GM21723 (cell line): ENCODE measurements at regions not wholly inside any gene's neighbourhood (a gene's known extent, or its start where the extent isn't known, plus 50 kb on each side); places are given as distances from the start of the nearest gene placed in this dataset.
"Not testable (repeated sequence)": the region's sequence is repeated elsewhere in the genome, so short reads cannot be mapped to it uniquely, and the experiment has no call there.

Source experiments
- ATAC-seq: cut with Tn5 transposase; IDR thresholded peaks from one replicate; pipeline ENCODE4 v1.9.1; 2021; ENCODE audit warnings: mild to moderate bottlenecking, moderate library complexity; ENCODE audit not compliant: unreplicated experiment

DNA sequence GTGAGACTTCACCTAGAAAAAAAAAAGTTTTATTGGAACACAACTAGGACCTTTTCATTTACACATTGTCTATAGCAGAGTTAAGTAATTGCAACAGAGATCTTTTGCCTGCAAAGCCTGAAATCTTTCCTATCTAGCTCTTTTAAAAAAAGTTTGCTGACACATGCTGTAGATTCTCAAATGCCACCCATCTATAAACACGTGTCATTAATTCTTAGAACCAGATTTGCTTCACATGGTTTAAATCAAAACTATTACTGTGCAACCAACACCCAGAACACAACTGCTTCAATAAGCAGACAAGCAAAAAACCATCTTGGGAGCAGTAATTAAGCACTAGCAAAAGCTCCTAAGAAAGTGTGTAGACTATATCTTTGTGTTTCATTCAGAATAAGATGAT, 55.0 kb downstream of the OXSM start:
- no peak for ATAC-seq

- no peak for ATAC-seq
Measured at GRCh38 chr3:25846282-25846681, 56.4 kb downstream of the OXSM start.

DNA sequence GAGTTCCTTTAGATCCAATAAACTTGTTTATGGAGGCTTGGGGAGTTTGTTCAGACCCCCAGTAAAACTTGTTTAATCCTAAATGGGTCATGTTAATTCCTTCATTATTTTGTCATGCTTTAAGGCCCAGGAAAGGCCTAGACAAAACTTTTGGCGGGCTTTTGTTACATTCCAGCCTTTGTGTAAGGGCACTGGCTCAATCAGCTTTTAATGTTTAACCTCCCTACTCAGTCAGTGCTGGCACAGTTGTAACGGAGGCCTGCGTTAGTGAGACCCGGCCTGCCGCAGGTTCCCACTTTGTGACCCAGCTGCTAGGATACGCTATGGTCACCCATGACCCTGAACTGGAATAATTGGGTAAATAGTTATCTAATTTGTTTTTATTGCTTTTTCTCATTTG, 59.2 kb downstream of the OXSM start:
- ATAC-seq: no peak

DNA sequence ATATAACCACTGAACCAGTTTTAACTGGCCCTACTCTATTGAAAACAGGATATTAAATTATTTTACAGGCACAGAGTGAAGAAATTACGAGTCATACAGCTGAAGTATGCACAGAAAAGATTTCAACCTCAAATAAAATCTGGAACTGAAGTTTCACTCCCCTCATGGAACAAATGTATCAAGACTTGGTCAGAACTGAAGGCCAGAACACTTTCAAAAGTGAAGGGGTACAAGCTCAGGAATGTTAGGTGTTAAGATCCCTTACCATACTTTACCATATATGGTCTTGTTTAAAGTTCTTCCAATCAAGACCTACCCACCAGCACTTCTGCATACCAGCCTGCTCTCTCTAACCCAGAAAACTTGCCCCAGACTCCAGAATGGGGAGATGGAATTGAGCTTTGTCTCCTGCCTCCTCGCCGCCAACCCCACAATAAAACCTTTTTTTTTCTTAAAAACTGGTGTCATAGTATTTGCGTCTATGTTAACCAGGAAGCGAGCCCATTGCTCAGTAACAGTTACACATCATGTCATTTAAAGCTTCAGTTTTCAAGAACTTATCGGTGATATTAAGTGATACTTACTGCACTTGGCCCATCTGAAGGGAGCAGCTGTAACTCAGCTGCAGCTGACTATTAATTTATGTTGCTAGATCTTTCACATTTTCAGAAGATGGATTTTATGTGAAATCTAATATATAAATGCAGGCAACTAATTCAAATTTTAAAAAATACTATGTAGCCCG, 59.9 kb downstream of the OXSM start:
- no peak for ATAC-seq

DNA sequence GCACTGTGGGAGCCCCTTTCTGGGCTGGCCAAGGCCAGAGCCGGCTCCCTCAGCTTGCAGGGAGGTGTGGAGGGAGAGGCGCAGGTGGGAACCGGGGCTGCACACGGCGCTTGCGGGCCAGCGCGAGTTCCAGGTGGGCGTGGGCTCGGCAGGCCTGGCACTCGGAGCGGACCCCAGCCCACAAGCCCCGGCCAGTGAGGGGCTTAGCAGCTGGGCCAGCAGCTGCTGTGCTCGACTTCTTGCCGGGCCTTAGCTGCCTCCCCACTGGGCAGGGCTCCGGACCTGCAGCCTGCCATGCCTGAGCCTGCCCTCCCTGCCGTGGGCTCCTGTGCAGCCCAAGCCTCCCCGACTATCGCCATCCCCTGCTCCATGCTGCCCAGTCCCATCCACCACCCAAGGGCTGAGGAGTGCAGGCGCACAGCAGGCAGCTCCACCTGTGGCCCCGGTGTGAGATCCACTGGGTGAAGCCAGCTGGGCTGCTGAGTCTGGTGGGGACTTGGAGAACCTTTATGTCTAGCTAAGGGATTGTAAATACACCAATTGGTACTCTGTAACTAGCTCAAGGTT, 61.9 kb downstream of the OXSM start:
- ATAC-seq: not testable (repeated sequence)

- no peak for ATAC-seq
Measured at GRCh38 chr3:25854214-25854613, 64.3 kb downstream of the OXSM start.

- ATAC-seq: no peak
Measured at GRCh38 chr3:25854635-25855034, 64.7 kb downstream of the OXSM start.

DNA sequence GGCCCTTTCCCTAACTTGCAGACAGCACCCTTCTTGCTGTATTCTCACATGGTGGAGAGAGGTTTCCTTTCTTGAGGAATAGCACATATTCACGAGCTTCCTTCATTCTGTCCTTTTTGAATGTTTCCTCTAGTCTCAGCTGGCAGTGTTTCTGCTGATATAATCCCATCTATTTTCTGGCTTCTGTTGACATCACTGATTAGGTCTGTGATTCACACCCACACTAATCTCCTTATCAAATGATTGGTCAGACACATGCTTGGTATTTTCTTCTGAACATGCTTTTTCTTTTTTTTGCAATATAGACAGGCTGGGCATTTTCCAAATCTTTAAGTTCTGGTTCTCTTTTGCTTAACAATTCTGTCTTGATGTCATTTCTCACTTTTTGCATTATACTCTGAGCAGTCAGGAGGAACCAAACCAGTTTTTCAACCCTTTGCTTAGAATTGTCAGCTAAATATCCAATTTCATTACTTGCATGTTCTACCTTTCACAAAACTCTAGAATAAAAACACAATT, 65.4 kb downstream of the OXSM start:
- no peak for ATAC-seq

DNA sequence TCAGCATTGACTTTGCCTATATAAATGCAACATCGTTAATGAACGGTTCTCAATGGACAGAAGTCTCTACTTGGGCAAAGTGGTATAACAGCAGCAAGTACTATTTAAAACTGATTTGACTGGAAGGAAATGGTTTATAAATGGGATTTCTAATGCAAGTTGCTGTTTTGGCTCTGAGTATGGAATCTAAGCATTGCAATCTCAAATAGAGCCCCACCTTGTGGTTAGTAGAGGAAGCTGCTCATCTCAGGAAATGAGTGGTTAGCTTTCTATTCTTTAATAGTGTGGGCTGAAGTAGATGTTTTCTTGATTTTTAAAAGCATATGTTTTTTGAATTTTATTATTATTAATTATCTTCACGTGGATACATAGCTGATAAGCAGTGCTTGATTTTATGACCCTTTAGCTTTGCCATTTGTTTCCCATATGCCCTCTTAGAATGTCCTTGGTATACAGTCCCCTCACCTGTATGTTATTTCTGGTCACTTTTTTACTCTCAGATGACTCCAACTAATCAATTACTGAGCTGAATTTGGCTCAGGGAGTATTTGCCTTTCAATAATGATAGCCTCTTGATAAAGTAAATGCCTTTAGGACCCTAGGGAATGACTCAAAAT, 67.1 kb downstream of the OXSM start:
- ATAC-seq: peak; percentile 92

- no peak for ATAC-seq
Measured at GRCh38 chr3:25861566-25861965, 71.7 kb downstream of the OXSM start.

GRCh38 chr3:25863011-25863415, 73.1 kb downstream of the OXSM start:
- ATAC-seq: peak; percentile 64

GRCh38 chr3:25863416-25863959, 73.6 kb downstream of the OXSM start:
- peak; percentile 53 for ATAC-seq

- ATAC-seq: no peak
Measured at GRCh38 chr3:25870452-25870851, 80.6 kb downstream of the OXSM start.

DNA sequence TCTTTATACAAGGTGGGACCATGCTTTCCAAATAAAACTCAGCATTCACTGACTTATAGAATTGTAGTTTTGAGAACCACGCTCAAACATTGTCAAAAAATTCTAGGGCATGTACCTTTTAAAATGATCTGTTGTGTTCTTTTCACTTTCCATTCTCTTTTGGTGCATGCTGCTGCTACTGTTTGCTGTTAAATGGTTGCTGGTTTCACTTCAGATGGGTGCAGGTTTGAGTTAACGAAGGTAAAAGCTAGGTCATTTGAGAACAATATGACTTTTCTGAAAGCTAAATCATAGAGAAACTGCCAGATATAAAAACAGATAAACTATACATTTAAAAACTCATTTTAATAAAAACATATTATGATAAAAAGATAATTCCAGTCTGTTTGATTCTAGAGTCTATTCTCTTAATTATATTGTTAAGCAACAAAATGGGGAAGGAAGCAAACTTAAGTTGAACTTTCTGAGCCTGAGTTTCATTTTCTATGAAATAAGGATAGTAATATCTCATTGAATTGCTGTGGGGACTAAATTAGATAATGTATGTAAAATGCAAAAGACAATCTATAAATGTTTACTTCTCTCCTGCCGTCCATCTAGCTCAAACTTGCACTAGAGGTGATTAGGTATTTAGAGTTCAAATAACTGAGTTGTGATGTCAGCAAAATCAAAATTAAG, 82.4 kb downstream of the OXSM start:
- peak; percentile 96 for ATAC-seq

DNA sequence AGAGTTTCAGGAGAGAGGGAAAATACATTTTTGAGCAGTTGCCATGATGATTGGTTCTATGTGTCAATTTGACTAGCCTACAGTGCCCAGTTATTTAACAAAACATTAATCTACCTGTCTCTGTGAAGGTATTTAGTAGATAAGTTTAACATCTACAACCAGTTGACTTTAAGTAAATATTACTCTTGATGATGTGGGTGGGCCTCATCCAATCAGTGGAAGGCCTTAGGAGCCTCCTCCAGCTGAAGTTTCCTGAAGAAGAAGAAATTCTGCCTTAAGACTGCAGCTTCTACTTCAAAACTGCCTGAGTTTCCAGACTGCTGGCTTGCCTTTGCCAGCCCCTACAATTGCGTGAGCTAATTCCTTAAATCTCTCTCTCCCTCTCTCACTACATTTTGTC, 93.6 kb downstream of the OXSM start:
- no peak for ATAC-seq

GRCh38 chr3:25884981-25885380, 95.1 kb downstream of the OXSM start:
- ATAC-seq: no peak

GRCh38 chr3:25885544-25885943, 95.7 kb downstream of the OXSM start:
- ATAC-seq: no peak

- ATAC-seq: no peak
Measured at GRCh38 chr3:25887907-25888306, 98.0 kb downstream of the OXSM start.

- ATAC-seq: no peak
Measured at GRCh38 chr3:25888892-25889524, 99.1 kb downstream of the OXSM start.

DNA sequence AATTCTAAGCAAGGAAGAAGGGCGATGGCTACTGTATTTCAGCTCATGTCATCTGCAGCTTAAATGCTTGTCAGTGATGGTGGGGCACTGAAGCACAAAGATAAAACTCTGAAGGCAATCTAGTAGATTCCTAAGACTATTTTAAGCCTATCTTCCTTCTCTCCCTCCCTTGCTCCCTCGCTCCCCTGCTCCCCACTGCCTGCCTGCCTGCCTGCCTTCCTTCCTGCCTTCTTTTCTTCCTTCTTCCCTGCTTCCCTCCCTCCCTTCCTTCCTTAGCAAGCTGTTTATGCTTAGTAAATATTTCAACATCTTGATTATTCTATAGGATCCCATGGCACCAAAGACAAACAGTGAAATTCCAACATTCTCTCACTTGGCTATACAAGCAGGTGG, 99.6 kb downstream of the OXSM start:
- no peak for ATAC-seq

DNA sequence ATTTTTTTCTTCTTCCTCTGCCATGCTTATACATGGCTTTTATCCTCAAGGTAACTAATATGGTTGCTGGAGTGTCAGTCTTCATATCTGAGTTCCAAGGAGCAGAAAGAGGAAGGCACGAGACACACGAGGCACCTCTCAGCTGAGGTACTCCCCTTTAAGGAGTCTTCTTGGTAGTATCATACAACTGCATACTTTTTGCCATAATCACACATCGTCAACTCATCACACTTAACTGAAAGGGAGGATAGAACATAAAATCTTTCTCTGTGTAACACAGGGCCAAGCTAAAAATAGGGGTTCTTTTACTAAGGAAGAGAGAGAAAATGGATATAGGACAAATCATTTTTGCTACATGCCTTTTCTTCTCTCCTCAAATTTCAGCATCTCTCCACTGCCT, 104.2 kb downstream of the OXSM start:
- ATAC-seq: no peak
